Activated CD8-positive, alpha-beta T cell treated with anti-CD3 and anti-CD28 coated beads for 36 hours (primary cell): ENCODE measurements at regions not wholly inside any gene's neighbourhood (a gene's known extent, or its start where the extent isn't known, plus 50 kb on each side); places are given as distances from the start of the nearest gene placed in this dataset.

Source experiments
- ATAC-seq: fragments of 200-7000 bp; cut with Tn5 transposase; one replicate; pipeline ENCODE4 v1.10.0; 2021; ENCODE audit warnings: mild to moderate bottlenecking, moderate library complexity
- CTCF ChIA-PET: fragments of 350-600 bp; sonication (Branson Sonifier 250); formaldehyde crosslinking; loops from one replicate; lab custom pipeline; 2021; ENCODE audit warnings: antibody characterized with exemption; lab: Charles Lee
- POLR2A ChIA-PET: fragments of 350-600 bp; sonication (Branson Sonifier 250); formaldehyde crosslinking; loops from one replicate; lab custom pipeline; 2021; ENCODE audit warnings: antibody characterized with exemption; lab: Charles Lee
- DNase-seq: peaks from one replicate; pipeline ENCODE4 v3.0.0-alpha.2; 2020
- H3K27ac Mint-ChIP-seq: one replicate; pipeline ENCODE4 v1.8.0; 2021; ENCODE audit warnings: mild to moderate bottlenecking, mixed read lengths
- H3K27me3 Mint-ChIP-seq: one replicate; pipeline ENCODE4 v1.8.0; 2021; ENCODE audit warnings: mixed read lengths
- H3K36me3 Mint-ChIP-seq: one replicate; pipeline ENCODE4 v1.8.0; 2021; ENCODE audit warnings: low read depth, mixed read lengths
- H3K4me1 Mint-ChIP-seq: one replicate; pipeline ENCODE4 v1.8.0; 2021; ENCODE audit warnings: low read depth, mixed read lengths
- H3K4me3 Mint-ChIP-seq: one replicate; pipeline ENCODE4 v1.8.0; 2021; ENCODE audit warnings: mild to moderate bottlenecking, moderate library complexity, mixed read lengths
- H3K9me3 Mint-ChIP-seq: one replicate; pipeline ENCODE4 v1.8.0; 2021; ENCODE audit warnings: mixed read lengths
- CTCF ChIP-seq: fragments of 200-600 bp; IDR thresholded peaks from one replicate; pipeline ENCODE4 v1.8.0; 2022; ENCODE audit warnings: antibody characterized with exemption, mild to moderate bottlenecking
- intact Hi-C: fragments of 100-400 bp; cut with micrococcal nuclease; formaldehyde crosslinking; loops from one replicate; pipeline ENCODE4 v1.10.0; 2022

GRCh38 chr3:181940703-181941102 is 229.0 kb downstream of the SOX2 start:
- Mint-ChIP-seq H3K36me3 (no peaks in the 10 kb centered on the region), H3K4me1 (no peaks in the 10 kb centered on the region), H3K27me3 (no peaks in the 10 kb centered on the region), H3K9me3 (no peaks in the 10 kb centered on the region), H3K4me3 (no peak overlapping the region), H3K27ac (no peak overlapping the region)
- CTCF ChIA-PET = no interaction called here
- no peak for ATAC-seq
- TF ChIP-seq CTCF = no peak
- intact Hi-C loops = no loop called here
- POLR2A ChIA-PET = no interaction called here
- DNase-seq = no peak

DNA sequence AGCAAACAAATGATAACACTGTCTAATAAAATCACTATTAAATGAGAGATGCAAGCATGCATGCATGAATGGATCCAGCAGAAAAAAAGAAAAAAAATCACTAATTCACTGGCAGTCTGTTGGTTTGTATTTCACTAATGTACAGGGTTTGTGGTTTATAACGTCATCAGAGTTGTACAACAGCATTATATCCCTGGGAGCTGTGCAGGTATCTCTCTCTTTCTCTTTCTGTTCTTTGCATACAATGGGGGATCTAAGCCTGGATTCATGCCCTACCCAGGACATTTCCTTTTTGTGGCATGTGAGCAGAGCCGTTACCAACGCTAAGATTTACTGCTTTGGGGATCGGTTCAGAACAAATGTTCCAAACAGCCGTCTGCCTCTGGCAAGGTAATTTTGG is 229.5 kb downstream of the SOX2 start:
- H3K4me3 Mint-ChIP-seq = no peak overlapping the region
- ATAC-seq (no peak), DNase-seq (no peak)
- intact Hi-C loops = no loop called here
- no peaks in the 10 kb centered on the region for H3K27me3 Mint-ChIP-seq
- H3K36me3 Mint-ChIP-seq = no peaks in the 10 kb centered on the region
- TF ChIP-seq CTCF = no peak
- no peak overlapping the region for H3K27ac Mint-ChIP-seq
- H3K4me1 Mint-ChIP-seq = no peaks in the 10 kb centered on the region
- H3K9me3 Mint-ChIP-seq = no peaks in the 10 kb centered on the region
- POLR2A ChIA-PET = no interaction called here
- CTCF ChIA-PET = no interaction called here

GRCh38 chr3:181943285-181943684 is 231.6 kb downstream of the SOX2 start:
- no peak for TF ChIP-seq CTCF
- no peak for DNase-seq
- CTCF ChIA-PET = no interaction called here
- POLR2A ChIA-PET = no interaction called here
- intact Hi-C loops = no loop called here
- H3K9me3 Mint-ChIP-seq = no peaks in the 10 kb centered on the region
- H3K4me3 Mint-ChIP-seq = no peak overlapping the region
- no peak overlapping the region for H3K27ac Mint-ChIP-seq
- no peak for ATAC-seq
- no peaks in the 10 kb centered on the region for H3K36me3 Mint-ChIP-seq
- no peaks in the 10 kb centered on the region for H3K4me1 Mint-ChIP-seq
- H3K27me3 Mint-ChIP-seq = no peaks in the 10 kb centered on the region

DNA sequence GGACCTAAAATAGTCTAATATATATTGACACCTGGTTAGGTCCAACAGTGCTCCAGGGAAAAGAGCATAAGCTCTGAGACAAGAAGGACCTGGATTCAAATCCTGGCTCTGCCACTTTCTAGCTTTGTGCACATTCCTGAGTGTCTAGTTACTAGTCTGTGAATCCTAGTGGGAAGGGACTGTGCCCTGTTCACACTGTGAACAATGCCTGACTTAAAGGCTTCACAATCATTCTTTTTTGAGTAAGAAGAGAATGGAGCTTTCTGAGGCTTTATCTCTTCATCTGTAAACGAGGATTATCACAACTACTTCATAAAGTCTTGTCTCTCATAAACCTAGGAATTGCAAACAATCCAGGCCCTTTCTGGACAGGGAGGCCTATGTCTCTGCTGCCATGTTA is 235.9 kb downstream of the SOX2 start:
- DNase-seq (no peak), ATAC-seq (no peak)
- ChIA-PET POLR2A (no interaction called here), CTCF (interaction anchor here (0.6 kb wide), 1 partner anchor 13 kb away, joined by 3 read pairs; no protein-coding TSS in a partner anchor)
- Mint-ChIP-seq H3K4me1 (no peaks in the 10 kb centered on the region), H3K36me3 (no peaks in the 10 kb centered on the region), H3K9me3 (no peaks in the 10 kb centered on the region), H3K4me3 (no peak overlapping the region), H3K27ac (no peak overlapping the region), H3K27me3 (no peaks in the 10 kb centered on the region)
- no peak for TF ChIP-seq CTCF
- intact Hi-C loops = no loop called here

GRCh38 chr3:181948286-181948685 is 236.6 kb downstream of the SOX2 start:
- TF ChIP-seq CTCF = no peak
- no peak for ATAC-seq
- Mint-ChIP-seq H3K36me3 (no peaks in the 10 kb centered on the region), H3K9me3 (no peaks in the 10 kb centered on the region), H3K4me1 (no peaks in the 10 kb centered on the region), H3K27ac (no peak overlapping the region), H3K4me3 (no peak overlapping the region), H3K27me3 (no peaks in the 10 kb centered on the region)
- DNase-seq = no peak
- POLR2A ChIA-PET = no interaction called here
- CTCF ChIA-PET = no interaction called here
- intact Hi-C loops = no loop called here
